Skin epidermis (tissue), 12 donors: ENCODE measurements at regions not wholly inside any gene's neighbourhood (a gene's known extent, or its start where the extent isn't known, plus 50 kb on each side); places are given as distances from the start of the nearest gene placed in this dataset.

Experiments used
- H3K27ac ChIP-seq, 21 experiments: fragments of 200-600 bp; sonication (generic) in 11 of 21; one replicate each; pipeline ENCODE4 v1.5.0; 2020; ENCODE audit warnings: mild to moderate bottlenecking in 3 of 21, inconsistent platforms in 2 of 21, moderate library complexity in 2 of 21
- H3K4me3 ChIP-seq, 7 experiments: fragments of 200-600 bp; sonication (generic) in 2 of 7; one replicate each; pipeline ENCODE4 v1.5.0; 2020; ENCODE audit warnings: inconsistent platforms in 2 of 7, mild to moderate bottlenecking in 2 of 7, moderate library complexity in 1 of 7

DNA sequence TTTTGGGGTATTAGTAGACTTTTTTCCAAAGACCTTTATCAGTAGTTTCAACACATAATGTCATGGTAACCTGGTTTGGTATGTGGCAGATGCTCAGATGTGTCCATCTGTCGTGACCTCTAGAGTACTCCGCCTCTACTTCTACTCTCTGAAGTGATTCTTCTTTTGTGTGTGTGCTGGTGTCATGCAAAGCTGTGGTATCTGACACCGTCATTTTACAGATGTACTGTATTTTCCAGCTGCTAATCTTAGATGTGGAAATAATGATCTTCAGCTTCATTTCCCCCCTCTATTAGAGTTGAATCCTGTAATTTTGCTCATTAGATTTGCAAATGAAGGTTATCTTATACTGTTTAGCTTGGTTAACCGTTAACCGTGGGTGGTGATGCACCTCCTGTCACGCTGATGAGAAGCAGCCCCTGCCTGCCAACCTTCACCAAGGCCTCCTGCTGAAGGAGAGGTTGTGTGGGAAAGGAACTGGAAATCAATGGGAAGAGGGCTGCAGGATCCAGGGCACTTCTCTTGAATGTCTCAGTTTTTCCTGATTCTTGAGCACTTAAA, 222.4 kb upstream of the AMIGO2 start:
- Histone ChIP-seq H3K4me3 (no peak overlapping the region), H3K27ac (peak overlapping the region in 1 of 21 experiments; percentile 35)

DNA sequence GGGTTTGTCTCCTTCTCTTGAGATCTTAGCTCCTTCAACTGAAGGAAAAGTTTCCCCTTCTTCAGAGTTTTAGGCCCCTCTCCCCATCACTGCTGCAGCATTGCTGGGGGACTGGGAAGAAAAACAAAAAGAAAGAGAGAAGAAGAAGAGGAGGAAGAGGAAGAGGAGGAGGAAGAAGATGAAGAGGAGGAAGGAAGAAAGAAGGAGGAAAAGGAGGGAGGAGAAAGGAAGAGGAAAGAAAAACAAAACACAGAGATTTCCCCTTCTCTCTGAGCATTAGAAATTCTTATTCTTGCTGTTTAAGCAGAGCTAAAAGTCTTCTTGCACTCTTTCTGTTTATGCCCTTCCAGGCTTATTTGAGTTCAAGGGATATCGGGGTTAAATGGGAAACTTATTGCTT, 219.8 kb upstream of the AMIGO2 start:
- H3K4me3 ChIP-seq: no peak overlapping the region
- no peak overlapping the region for H3K27ac ChIP-seq

DNA sequence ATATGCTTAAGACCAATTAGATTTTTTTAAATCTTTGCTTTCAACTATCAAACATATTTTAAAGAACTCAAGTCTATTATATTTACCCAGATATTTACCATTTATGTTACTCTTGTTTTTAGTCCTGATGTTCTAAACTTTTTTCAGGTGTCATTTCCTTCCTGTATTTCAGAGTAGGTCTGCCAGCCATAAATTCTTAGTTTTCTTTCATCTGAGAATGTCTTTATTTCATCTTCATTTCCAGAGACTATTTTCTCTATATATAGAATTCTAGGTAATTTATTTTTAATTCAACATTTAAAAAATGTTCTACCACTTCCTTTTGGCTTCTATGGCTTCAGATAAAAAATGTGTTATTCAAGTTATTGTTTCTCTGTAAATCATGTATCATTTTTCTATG, 218.2 kb upstream of the AMIGO2 start:
- Histone ChIP-seq H3K27ac (peak overlapping the region in 1 of 21 experiments; percentile 2), H3K4me3 (no peak overlapping the region)

DNA sequence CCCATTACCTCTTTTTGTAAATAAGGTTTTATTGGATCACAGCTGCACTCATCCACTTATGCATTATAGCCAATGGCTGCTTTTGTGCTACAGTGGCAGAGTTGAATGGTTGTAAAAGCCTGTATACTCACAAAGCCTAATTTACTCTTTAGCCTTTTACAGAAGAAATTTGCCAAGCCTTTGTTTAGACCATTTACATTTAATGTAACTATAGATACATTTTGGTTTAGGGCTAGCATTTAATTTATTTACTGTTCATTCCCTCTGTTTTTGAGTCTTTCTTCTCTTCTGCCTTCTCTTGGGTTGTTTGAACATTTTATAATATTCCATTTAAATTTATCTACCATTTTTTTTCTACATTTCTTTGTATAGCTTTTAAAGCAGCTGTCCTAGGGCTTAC, 217.1 kb upstream of the AMIGO2 start:
- Histone ChIP-seq H3K4me3 (no peak overlapping the region), H3K27ac (no peak overlapping the region)

DNA sequence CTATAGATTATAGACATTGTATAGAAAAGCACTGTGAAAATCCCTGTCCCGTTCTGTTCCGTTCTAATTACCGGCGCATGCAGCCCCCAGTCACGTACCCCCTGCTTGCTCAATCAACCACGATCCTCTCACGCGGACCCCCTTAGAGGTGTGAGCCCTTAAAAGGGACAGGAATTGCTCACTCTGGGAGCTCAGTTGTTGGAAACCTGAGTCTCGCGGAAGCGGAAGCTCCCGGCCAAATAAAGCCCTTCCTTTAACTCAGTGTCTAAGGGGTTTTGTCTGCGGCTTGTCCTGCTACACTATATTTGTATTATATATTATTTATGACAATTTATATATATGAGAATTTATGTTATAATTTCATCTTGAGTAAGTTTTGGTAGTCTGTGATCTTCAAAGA, 213.6 kb upstream of the AMIGO2 start:
- Histone ChIP-seq H3K4me3 (no peak overlapping the region), H3K27ac (no peak overlapping the region)

DNA sequence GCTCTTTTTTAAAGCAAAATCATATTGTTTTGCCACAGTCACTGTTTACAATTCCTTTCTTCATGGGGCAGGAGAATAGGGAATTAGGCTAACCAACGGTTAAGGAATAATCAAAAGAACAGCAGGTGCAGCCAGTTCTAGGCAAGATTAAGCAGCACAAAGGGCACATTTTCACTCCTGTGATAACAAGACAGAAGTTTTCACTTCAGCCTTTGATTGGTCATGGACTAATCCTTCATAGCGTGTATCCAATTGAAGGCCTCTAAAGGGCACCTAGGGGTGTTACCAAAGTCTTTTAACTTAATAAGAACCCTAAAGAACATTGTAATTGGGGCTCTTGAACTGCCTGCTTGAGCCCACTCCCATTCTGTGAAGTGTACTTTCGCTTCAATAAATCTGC, 206.9 kb upstream of the AMIGO2 start:
- H3K4me3 ChIP-seq: no peak overlapping the region
- no peak overlapping the region for H3K27ac ChIP-seq
